ACHN (cell line): ENCODE measurements at regions not wholly inside any gene's neighbourhood (a gene's known extent, or its start where the extent isn't known, plus 50 kb on each side); places are given as distances from the start of the nearest gene placed in this dataset.

Source experiments
- DNase-seq: peaks from one replicate; pipeline ENCODE4 v3.0.0-alpha.2; 2015
- in situ Hi-C: cut with HindIII; loops from 2 replicates; pipeline ENCODE4 v1.10.0; 2017; ENCODE audit warnings: low sequenced_read_pairs, low pct_ligation_motif_present, low pct_unique_long_range_greater_than_20kb

DNA sequence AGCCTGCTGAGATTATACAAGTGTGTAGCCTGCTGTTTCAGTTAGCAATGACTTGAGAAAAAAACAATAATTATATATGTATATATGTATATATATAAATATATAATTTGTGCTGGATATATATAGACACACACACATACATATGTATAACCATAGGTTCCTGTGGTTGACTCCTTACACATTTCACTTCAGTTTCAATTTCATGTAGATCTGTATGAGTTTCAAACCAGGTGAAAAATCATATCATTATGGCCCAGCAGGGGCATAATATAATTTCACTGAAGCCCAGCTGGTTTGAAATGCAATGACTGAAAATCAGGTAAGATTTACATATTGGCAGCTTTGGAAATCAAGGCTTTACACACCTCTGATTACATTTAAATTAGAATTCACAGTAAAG lies 690.4 kb upstream of the CDH18 start:
- in situ Hi-C loops = no loop called here
- DNase-seq = no peak

DNA sequence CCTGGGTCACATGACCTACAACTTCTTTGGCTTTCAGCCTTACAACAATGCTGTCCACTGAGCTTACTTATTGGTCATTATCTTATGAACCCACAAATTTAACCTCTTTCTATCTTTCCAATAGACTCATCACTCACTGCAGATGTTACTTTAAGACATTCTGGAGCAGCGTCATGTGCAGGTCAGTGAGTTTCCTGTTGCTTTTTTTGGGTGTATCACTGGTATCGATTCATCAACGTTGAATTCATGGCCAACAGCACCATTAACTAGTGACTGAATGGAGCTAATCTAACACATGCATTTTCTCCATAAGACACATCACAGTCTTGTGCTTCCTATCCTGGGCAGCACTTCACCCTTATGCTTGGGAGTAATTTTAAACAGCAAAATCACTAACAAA lies 672.6 kb upstream of the CDH18 start:
- DNase-seq = no peak
- in situ Hi-C loops = no loop called here

DNA sequence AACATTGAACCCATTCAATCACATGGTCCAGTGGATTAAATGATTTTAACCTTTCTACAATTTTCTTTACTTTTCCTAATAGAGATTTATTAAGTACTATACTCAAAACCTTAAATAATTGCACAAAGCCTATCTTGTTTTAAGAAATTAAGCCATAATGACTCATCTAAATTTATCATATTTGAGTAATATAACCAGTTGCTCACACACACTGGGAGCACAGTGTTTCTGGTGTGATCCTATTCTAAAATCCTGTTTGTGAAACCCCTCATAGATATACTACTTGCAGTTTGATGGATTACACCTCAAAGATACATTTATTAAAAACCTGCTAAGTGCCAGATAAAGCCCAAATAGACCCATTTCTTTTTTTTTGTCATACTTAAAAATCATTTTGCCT lies 668.3 kb upstream of the CDH18 start:
- no peak for DNase-seq
- in situ Hi-C loops = no loop called here

DNA sequence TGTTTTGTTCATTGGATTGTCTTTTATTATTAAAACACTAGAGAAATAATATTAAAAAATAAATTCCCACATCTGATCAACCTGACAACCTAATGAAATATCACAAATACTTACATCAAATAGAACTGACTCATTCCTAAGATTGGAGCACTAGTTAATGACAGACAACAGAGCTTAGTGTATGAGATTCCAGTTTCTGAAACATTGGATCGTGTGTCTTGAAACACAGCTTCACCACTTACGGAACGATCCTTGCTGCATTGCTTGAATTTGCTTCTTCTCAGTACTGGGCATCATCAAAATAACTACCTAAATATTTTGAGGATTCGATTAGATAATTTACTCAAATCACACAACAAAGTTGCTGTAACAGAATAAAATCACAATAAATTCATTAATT lies 667.2 kb upstream of the CDH18 start:
- no peak for DNase-seq
- in situ Hi-C loops = no loop called here

DNA sequence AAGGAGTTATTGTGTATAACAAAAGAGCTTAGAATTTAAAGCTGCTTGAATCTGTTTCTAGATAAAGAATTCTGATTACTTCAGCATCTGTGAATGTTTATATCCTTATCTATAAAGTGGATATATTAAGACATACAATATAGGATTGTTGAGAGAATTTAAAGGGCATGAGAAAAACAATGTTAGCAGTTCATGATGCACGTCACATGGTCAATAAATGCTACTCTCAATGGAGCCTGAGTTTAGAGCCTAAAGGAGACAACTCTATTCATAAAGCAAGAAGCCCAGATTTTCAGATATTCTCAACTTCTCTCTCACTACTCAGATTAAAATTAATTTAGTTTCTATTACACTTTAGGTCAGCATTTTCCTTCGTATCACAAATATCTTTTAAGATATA lies 666.7 kb upstream of the CDH18 start:
- in situ Hi-C loops = no loop called here
- DNase-seq = no peak

DNA sequence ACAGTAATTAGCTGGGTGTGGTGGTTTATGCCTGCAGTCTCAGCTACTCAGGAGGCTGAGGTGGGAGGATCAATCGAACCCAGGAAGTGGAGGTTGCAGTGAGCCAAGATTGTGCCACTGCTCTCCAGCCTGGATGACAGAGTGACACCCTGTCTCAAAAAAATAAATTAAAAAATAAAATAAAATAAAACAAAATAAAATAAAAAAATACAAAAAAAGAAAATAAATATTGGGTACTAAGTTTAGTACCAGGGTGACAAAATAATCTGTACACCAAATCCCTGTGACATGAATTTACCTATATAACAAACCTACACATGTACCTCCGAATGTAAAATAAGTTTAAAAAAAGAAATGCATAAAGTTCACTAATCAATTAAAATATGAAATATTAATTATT lies 666.0 kb upstream of the CDH18 start:
- DNase-seq = no peak
- in situ Hi-C loops = no loop called here

DNA sequence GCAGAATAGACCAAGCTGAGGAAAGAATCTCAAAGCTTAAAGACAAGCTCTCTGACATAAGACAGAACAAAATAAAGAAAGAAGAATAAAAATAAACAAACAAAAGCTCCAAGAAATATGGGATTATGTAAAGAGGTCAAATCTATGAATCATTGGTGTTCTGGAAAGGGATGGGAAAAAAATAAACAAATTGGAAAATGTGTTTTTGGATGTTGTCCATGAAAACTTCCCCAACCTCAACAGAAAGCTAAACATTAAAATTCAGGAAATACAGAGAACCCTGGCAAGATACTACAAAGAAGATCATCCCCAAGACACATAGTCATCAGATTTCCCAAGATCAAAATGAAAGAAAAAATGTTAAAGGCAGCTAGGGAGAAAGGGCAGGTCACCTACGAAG lies 662.0 kb upstream of the CDH18 start:
- no peak for DNase-seq
- in situ Hi-C loops = no loop called here

DNA sequence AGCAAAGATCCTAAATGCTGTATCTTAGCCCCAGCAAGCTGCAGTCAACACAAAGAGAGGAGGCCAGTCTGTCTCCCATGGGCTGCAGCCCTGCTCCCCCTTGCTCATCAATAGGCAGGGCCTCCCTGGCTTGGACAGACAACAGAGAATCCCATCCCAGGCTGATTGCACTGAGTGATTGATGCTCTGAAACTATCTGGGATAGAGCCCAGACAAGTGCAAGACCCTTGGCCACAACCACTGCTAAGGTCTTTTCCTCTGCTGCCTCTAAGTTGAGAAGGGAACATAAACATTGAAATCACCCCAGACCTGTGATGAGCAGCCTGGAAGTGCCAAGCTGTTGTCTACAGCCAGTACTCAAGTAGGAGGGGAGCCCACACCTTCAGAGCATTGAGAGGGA lies 661.0 kb upstream of the CDH18 start:
- in situ Hi-C loops = no loop called here

DNA sequence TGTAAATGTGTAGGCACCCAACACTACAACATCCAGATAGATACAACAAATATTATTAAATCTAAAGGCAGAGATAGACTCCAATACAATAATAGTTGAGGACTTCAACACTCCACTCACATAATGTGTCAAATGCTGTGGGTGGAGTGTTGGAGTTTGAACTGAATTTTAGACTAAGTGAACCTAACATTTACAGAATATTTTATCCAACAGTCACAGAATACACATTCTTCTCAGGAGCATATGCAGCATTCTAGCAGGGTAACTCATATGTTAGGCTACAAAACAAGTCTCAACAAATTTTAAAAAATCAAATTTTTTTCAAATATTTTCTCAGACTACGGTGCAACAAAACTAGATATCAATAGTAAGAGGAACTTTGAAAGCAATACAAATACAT lies 648.7 kb upstream of the CDH18 start:
- DNase-seq = no peak
- in situ Hi-C loops = no loop called here

More for the DNA sequence above, 661.0 kb upstream of the CDH18 start:
- no peak for DNase-seq

DNA sequence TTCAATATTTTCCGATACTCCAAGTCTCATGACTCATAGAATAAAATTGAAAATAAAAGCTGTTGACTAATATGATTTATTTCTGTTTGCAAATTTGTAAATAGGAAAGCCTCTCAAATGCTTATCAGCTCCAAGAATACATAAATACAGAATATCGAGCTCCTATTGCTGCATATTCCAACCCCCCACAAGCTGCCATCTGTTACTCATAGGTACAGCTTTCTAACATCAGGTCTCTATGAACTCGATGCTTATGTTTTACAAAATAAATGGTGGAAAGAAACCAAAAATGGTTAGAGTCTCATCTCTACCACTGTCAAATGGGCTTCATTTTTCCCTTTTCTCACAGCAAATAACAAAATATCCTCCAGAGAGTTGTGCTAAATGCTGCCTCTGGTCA lies 631.6 kb upstream of the CDH18 start:
- DNase-seq = no peak
- in situ Hi-C loops = no loop called here

DNA sequence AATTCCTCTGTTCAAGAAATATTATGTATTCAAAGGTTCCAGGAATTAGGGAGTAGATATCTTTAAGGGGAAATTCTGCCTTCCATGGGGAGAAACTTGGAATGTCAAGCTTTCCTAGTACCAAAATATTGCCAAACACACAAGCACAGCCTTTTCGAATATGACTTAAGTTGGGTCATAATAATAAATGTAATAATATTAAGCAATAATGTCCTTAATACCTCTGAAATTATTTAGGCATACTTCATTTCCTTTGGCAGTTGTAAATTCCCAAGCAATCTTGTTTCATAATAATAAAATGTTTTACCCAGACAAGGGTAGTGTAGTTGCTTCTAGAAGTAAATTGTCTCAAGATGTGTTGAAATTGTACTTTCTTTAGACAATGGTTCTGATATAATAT lies 630.3 kb upstream of the CDH18 start:
- no peak for DNase-seq
- in situ Hi-C loops = no loop called here

DNA sequence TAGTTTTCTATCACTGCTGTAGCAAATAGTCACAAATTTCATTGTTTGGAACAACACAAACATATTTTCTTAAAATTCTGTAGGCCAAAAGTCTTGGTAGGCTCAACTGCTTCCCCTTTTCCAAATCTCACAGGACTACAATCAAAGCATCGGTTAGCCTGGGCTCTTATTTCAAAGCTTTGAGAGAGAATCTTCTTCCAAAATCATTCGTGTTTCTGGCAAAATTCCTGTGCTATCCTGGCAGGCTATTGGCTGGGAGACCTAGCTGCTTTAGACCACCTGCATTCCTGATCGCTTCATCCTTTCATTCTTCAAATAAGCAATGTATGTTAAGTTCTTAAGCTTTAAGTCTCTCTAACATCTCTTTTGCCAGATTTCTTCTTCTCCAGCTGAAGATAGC lies 629.8 kb upstream of the CDH18 start:
- in situ Hi-C loops = no loop called here
- no peak for DNase-seq

DNA sequence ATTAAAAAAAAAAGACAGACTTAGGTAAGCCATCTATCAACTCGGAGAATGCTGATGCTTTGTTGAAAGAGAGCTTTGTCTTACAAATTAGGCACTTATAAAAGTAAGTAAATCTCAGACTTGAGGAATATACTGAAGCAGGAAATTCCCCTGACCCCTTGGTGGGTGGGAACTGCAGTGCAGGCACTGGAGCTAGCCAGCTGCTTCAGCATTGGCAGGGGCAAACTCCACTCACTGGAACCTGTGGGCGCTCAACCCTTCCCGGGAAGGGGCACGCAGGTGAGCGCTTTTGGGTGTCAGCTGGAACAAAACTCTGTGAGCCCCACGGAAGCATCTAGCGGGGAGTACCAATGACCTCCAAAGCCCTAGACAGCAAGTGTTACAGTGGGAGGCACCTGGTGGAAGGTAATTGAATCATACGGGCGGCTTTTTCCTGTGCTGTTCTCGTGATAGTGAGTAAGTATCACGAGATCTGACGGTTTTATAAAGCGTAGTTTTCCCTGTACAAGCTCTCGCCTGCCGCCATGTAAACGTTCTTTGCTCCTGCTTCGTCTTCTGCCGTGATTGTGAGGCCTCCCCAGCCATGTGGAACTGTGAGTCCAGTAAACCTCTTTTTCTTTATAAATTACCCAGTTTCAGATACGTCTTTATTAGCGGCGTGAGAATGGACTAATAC lies 628.0 kb upstream of the CDH18 start:
- in situ Hi-C loops = no loop called here
- no peak for DNase-seq

DNA sequence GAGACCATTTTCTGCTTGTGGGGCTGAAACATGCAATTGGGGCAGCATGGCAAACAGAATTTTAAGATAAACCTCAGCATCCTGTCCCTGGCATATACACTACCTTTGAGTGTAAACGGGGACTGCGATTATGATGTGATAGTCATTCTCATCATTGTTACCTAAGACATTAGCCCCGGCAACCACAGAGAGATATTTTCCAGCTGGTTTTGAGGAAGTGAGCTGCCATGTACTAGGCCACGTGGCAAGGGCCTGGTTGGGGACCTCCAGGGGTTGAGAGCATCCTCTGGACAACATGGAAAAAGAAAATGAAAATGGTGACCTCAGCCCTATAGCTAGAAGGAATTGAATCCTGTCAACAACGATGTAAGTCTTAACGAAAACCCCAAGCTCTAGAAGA lies 623.6 kb upstream of the CDH18 start:
- no peak for DNase-seq
- in situ Hi-C loops = no loop called here

DNA sequence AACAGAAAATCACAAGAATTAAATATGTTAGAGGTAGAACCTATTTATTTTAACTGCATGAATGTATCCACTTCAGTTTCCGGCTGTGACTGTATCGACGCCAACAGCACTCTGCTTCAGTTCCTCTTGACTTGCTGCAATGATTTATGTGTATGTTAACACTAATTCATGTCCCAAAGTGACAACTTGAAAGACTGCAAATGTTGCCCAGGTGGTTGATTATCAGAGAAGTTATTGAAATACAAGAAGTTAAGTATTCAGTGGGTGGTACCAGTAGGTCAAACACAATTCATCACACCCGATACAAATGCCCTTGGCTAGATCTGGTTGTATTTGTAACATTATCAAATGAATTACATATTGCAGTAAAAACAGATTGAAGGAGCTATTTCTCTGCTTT lies 622.7 kb upstream of the CDH18 start:
- no peak for DNase-seq
- in situ Hi-C loops = no loop called here

DNA sequence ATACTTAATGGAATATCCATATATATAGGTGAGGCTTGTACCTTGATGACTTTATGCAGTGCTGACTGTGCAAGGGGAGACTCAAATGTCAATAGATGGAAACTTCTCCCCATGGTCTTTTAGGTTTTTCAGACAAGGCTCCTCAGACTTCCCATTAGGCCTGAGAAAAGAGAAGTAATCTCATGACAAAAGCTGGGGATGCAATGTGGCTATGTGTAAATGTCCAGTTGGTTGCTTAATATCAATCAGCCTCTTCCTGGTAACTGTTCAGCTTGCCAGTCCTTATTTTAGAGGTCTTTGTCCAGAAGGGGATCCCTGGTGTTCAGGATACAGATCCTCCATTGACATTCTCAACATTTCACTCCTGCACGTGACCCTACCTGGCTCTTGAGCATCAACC lies 621.1 kb upstream of the CDH18 start:
- in situ Hi-C loops = no loop called here
- no peak for DNase-seq

DNA sequence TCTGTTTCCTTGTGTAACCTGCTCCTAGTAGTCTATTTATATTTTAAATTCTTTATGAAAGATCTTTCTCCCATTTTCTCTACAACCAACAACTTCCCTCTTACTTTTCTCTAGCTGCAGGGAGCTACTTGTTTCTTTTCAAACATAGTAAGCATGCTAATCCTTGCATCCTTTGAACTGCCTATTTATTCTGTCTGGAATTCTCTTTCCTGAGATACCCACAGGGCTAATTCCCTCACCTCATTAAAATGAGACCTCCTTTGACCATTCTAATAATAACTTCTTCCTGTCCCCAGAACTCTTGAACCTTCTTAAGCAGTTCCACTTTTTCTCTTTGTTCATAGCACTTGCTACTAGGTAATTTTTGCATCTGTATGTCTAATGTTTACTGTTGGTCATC lies 620.6 kb upstream of the CDH18 start:
- in situ Hi-C loops = no loop called here
- no peak for DNase-seq

DNA sequence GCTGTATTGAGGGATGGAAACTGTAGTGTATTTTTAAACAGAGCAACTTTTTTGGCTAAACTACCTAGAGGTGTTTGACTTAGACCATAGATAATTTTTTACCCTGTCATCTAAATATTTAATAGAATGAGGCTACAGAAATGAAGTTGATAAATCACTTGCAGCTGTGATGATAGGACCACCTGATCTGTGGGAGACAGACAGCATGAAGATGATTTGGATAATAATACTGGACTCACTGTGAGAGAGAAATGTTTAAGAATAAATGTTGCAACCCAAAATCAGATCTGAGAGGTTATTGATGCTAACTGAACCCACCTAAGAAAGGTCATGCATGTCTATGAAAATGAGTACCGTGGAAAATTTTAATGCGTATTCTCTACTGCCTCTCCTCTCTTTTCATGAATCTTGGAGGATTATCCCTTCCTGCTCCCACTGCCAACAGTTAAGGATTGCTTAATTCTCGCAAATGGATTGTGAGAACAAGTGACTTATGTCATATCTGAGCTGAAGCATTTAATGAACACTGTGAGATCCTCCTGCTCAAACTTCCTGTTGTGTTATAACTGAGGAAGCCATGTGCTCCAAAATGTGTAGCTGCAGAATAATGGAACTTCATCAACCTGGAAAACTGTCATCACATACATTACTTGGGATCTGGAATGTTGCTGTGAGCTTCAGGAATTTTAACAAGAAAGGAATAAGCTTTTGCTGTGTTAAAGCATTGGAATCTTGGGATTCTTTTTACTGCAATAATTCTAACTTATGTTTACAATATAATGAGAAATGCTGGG lies 617.9 kb upstream of the CDH18 start:
- DNase-seq = no peak
- in situ Hi-C loops = no loop called here

DNA sequence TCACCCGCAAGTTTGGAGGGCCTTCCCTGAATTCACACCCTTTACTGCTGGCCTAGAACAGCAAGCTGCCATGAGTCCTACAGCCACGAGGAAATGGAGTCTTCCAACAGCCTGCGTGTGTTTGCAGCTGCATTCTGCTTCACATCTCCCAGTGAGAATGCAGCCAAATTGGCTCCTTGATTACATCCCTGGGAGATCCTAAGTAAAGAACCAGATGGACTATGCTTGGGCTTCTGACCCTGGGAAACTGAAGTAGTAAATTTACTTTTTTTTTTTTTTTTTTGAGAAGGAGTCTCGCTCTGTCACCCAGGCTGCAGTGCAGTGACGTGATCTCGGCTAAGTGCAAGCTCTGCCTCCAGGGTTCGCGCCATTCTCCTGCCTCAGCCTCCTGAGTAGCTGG lies 617.0 kb upstream of the CDH18 start:
- in situ Hi-C loops = no loop called here
- no peak for DNase-seq

DNA sequence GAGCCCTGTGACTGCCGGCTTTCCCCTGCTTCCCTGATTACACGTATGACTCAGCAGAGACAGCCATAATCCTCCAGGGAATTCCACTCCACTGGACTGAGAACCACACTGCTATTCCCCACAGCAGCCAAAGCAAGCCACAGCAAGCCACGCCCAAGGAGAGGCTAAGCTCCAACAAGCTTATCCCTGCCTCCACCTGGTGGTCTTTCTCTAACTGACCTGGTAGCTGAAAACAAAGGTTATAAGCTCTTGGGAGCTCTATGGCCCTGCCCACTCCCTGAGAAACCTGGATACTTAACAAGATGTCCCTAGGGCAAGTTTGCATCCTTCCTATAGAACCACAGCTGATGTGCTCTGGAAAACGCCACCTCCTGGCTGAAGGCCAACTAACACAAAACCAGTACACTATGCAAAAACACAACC lies 613.7 kb upstream of the CDH18 start:
- peak; percentile 84 for DNase-seq
- in situ Hi-C loops = no loop called here
